ENCODE measurements at regions not wholly inside any gene's neighbourhood (a gene's known extent, or its start where the extent isn't known, plus 50 kb on each side); places are given as distances from the start of the nearest gene placed in this dataset.

- no peak for DNase-seq (ENCODE audit: low spot score)
Measured at GRCh38 chr9:12133416-12133815, 559.8 kb upstream of the TYRP1 start.

GRCh38 chr9:12141422-12141821 is 551.8 kb upstream of the TYRP1 start:
- DNase-seq (ENCODE audit: low spot score), result no peak

GRCh38 chr9:12155401-12156134 is 537.6 kb upstream of the TYRP1 start:
- no peak for DNase-seq (ENCODE audit: low spot score)

- DNase-seq (ENCODE audit: low spot score), result no peak
Measured at GRCh38 chr9:12162181-12162815, 530.9 kb upstream of the TYRP1 start.

- DNase-seq (ENCODE audit: low spot score), result no peak
Measured at GRCh38 chr9:12163723-12164458, 529.3 kb upstream of the TYRP1 start.

- DNase-seq (ENCODE audit: low spot score), result no peak
Measured at GRCh38 chr9:12166518-12166917, 526.7 kb upstream of the TYRP1 start.

GRCh38 chr9:12170456-12170855 is 522.7 kb upstream of the TYRP1 start:
- no peak for DNase-seq (ENCODE audit: low spot score)

- DNase-seq (ENCODE audit: low spot score), result no peak
Measured at GRCh38 chr9:12178634-12179033, 514.6 kb upstream of the TYRP1 start.

- no peak for DNase-seq (ENCODE audit: low spot score)
Measured at GRCh38 chr9:12182806-12183205, 510.4 kb upstream of the TYRP1 start.

GRCh38 chr9:12183321-12183720 is 509.9 kb upstream of the TYRP1 start:
- no peak for DNase-seq (ENCODE audit: low spot score)

GRCh38 chr9:12185856-12186255 is 507.3 kb upstream of the TYRP1 start:
- no peak for DNase-seq (ENCODE audit: low spot score)

- no peak for DNase-seq (ENCODE audit: low spot score)
Measured at GRCh38 chr9:12191630-12192029, 501.6 kb upstream of the TYRP1 start.

- no peak for DNase-seq (ENCODE audit: low spot score)
Measured at GRCh38 chr9:12194731-12195130, 498.5 kb upstream of the TYRP1 start.

GRCh38 chr9:12195456-12195855 is 497.7 kb upstream of the TYRP1 start:
- no peak for DNase-seq (ENCODE audit: low spot score)

- no peak for DNase-seq (ENCODE audit: low spot score)
Measured at GRCh38 chr9:12204512-12204911, 488.7 kb upstream of the TYRP1 start.

GRCh38 chr9:12212860-12213259 is 480.3 kb upstream of the TYRP1 start:
- DNase-seq (ENCODE audit: low spot score), result no peak

- no peak for DNase-seq (ENCODE audit: low spot score)
Measured at GRCh38 chr9:12221470-12221869, 471.7 kb upstream of the TYRP1 start.

GRCh38 chr9:12224449-12224848 is 468.7 kb upstream of the TYRP1 start:
- no peak for DNase-seq (ENCODE audit: low spot score)

GRCh38 chr9:12230708-12231107 is 462.5 kb upstream of the TYRP1 start:
- DNase-seq (ENCODE audit: low spot score), result no peak

- no peak for DNase-seq (ENCODE audit: low spot score)
Measured at GRCh38 chr9:12231832-12232231, 461.4 kb upstream of the TYRP1 start.

GRCh38 chr9:12232836-12233235 is 460.3 kb upstream of the TYRP1 start:
- DNase-seq (ENCODE audit: low spot score), result no peak

- no peak for DNase-seq (ENCODE audit: low spot score)
Measured at GRCh38 chr9:12253941-12254340, 439.2 kb upstream of the TYRP1 start.

- no peak for DNase-seq (ENCODE audit: low spot score)
Measured at GRCh38 chr9:12266758-12267157, 426.4 kb upstream of the TYRP1 start.
